Fibroblast of lung (primary cell): ENCODE measurements at regions not wholly inside any gene's neighbourhood (a gene's known extent, or its start where the extent isn't known, plus 50 kb on each side); places are given as distances from the start of the nearest gene placed in this dataset.

Source experiments
- DNase-seq, 2 donors: peaks; one replicate each; pipeline versions ENCODE4 v3.0.0 to v3.0.0-alpha.2; 2010; ENCODE audit warnings: low read depth in 2 of 2
- H2AFZ ChIP-seq: 2 replicates; pipeline ENCODE4 v1.5.1; 2012; ENCODE audit warnings: low read length, control low read depth, inconsistent platforms
- H3K27ac ChIP-seq: 2 replicates; pipeline ENCODE4 v1.5.1; 2011; ENCODE audit warnings: low read length, control low read depth; ENCODE audit not compliant: insufficient read depth
- H3K27me3 ChIP-seq: 2 replicates; pipeline ENCODE4 v1.5.1; 2011; ENCODE audit warnings: mild to moderate bottlenecking, low read length; ENCODE audit not compliant: control insufficient read depth, insufficient read depth
- H3K36me3 ChIP-seq: 2 replicates; pipeline ENCODE4 v1.5.1; 2011; ENCODE audit warnings: low read length; ENCODE audit not compliant: control insufficient read depth, insufficient read depth
- H3K4me1 ChIP-seq: 2 replicates; pipeline ENCODE4 v1.5.1; 2011; ENCODE audit warnings: low read length; ENCODE audit not compliant: control insufficient read depth, insufficient read depth; ENCODE audit errors: extremely low read depth
- H3K4me2 ChIP-seq: 2 replicates; pipeline ENCODE4 v1.5.1; 2011; ENCODE audit warnings: low read length, control low read depth; ENCODE audit not compliant: insufficient read depth; ENCODE audit errors: extremely low read depth
- H3K4me3 ChIP-seq, 4 experiments: fragments of 200-600 bp in 1 of 4; sonication (generic) in 1 of 4; replicated peaks in 1 of 4; 2 replicates each; pipeline ENCODE4 v1.5.1; 2011 to 2016; ENCODE audit warnings: low read length in 4 of 4, low read depth in 3 of 4, mild to moderate bottlenecking in 3 of 4, control low read depth in 2 of 4, inconsistent platforms in 1 of 4, mixed read lengths in 1 of 4; ENCODE audit not compliant: insufficient read depth in 1 of 4; ENCODE audit errors: control extremely low read depth in 1 of 4
- H3K79me2 ChIP-seq: 2 replicates; pipeline ENCODE4 v1.5.1; 2012; ENCODE audit warnings: mild to moderate bottlenecking, low read length, inconsistent platforms; ENCODE audit not compliant: control insufficient read depth, insufficient read depth
- H3K9ac ChIP-seq: 2 replicates; pipeline ENCODE4 v1.5.1; 2011; ENCODE audit warnings: mild to moderate bottlenecking, low read length, control low read depth; ENCODE audit not compliant: insufficient read depth
- H3K9me3 ChIP-seq: 2 replicates; pipeline ENCODE4 v1.5.1; 2012; ENCODE audit warnings: low read depth, low read length; ENCODE audit not compliant: control insufficient read depth, insufficient read depth
- H4K20me1 ChIP-seq: 2 replicates; pipeline ENCODE4 v1.5.1; 2011; ENCODE audit warnings: low read length; ENCODE audit not compliant: control insufficient read depth, insufficient read depth; ENCODE audit errors: extremely low read depth
- CTCF ChIP-seq, 2 donors: IDR thresholded peaks in 1 of 2; conservative IDR thresholded peaks in 1 of 2; 1 replicate in 1 of 2; 2 replicates in 1 of 2; pipeline ENCODE4 v1.5.1; 2011 to 2012; ENCODE audit warnings: low read length in 2 of 2, control low read depth in 1 of 2, inconsistent platforms in 1 of 2, low read depth in 1 of 2, mild to moderate bottlenecking in 1 of 2
- EZH2 ChIP-seq: IDR thresholded peaks from 2 replicates; pipeline ENCODE4 v1.5.1; 2012; ENCODE audit warnings: low read length, control low read depth, mild to moderate bottlenecking; ENCODE audit errors: missing control alignments

DNA sequence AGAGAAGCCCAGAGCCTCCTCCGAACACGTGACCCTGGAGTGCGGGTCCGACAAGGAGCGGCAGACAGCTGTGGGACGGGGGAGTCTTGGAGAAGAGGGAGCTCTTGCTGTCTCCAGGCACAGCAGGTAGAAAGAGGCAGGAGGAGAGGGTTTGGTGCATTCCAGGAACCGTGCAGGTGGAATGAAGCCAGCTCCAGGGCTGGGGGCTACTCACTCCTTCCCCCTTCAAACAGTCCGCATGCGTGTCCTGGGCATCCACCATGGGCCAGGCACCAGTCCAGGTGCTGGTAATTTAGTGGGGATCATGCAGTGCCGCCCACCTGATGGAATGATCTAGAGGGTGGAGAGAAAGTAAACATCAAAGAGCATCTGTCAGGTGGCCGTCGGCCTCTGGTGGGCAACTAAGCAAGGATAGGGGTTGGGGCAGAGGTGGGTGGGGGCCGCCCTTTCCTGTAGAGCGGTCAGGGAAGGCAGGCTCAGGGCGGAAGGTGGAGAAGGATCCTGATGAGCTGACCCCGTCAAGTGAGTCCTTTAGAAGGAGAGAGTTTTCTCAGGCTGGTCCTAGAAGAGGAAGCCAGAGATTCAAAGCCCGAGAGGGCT is 850.0 kb downstream of the TBC1D22A start:
- no peaks in the 10 kb centered on the region for H4K20me1 ChIP-seq
- no peak overlapping the region for H3K9ac ChIP-seq
- H3K27ac ChIP-seq, result no peak overlapping the region
- H2AFZ ChIP-seq, result no peak overlapping the region
- no peak for DNase-seq
- no peaks in the 10 kb centered on the region for H3K36me3 ChIP-seq
- H3K4me1 ChIP-seq, result no peaks in the 10 kb centered on the region
- no peak overlapping the region for H3K4me3 ChIP-seq
- no peaks in the 10 kb centered on the region for H3K79me2 ChIP-seq
- TF ChIP-seq CTCF (conservative IDR thresholded peaks at IDR 0.05 in 1 of 2, IDR thresholded peaks at IDR 0.05 in 1 of 2; ENCODE audit: low read depth in 1 of 2, low read length in 2 of 2), result no peak
- TF ChIP-seq EZH2, result no peak
- H3K4me2 ChIP-seq, result no peak overlapping the region
- no peaks in the 10 kb centered on the region for H3K9me3 ChIP-seq
- no peaks in the 10 kb centered on the region for H3K27me3 ChIP-seq

- H3K9me3 ChIP-seq, result no peaks in the 10 kb centered on the region
- H4K20me1 ChIP-seq, result no peaks in the 10 kb centered on the region
- DNase-seq, result no peak
- H3K27ac ChIP-seq, result no peak overlapping the region
- no peaks in the 10 kb centered on the region for H3K4me1 ChIP-seq
- H2AFZ ChIP-seq, result no peak overlapping the region
- no peaks in the 10 kb centered on the region for H3K79me2 ChIP-seq
- H3K4me3 ChIP-seq, result no peak overlapping the region
- no peaks in the 10 kb centered on the region for H3K27me3 ChIP-seq
- no peaks in the 10 kb centered on the region for H3K36me3 ChIP-seq
- no peak overlapping the region for H3K9ac ChIP-seq
- no peak overlapping the region for H3K4me2 ChIP-seq
- TF ChIP-seq EZH2, result no peak
- TF ChIP-seq CTCF (conservative IDR thresholded peaks at IDR 0.05 in 1 of 2, IDR thresholded peaks at IDR 0.05 in 1 of 2; ENCODE audit: low read depth in 1 of 2, low read length in 2 of 2), result no peak
Measured at GRCh38 chr22:47610764-47611163, 848.3 kb downstream of the TBC1D22A start.

GRCh38 chr22:47610281-47610680 is 847.8 kb downstream of the TBC1D22A start:
- Histone ChIP-seq H3K36me3 (no peaks in the 10 kb centered on the region), H2AFZ (no peak overlapping the region), H3K4me3 (no peak overlapping the region), H3K27ac (no peak overlapping the region), H3K27me3 (no peaks in the 10 kb centered on the region), H3K9me3 (no peaks in the 10 kb centered on the region), H3K4me2 (no peak overlapping the region), H3K9ac (no peak overlapping the region), H3K79me2 (no peaks in the 10 kb centered on the region), H4K20me1 (no peaks in the 10 kb centered on the region), H3K4me1 (no peaks in the 10 kb centered on the region)
- no peak for DNase-seq
- TF ChIP-seq EZH2 (no peak), CTCF (conservative IDR thresholded peaks at IDR 0.05 in 1 of 2, IDR thresholded peaks at IDR 0.05 in 1 of 2; ENCODE audit: low read depth in 1 of 2, low read length in 2 of 2) (no peak)
